NCI-H1436 treated with DMSO at 0.1 percent for 48 hours (cell line): ENCODE measurements at regions not wholly inside any gene's neighbourhood (a gene's known extent, or its start where the extent isn't known, plus 50 kb on each side); places are given as distances from the start of the nearest gene placed in this dataset.

Source experiments
- DNase-seq: peaks from one replicate; lab custom pipeline; 2025; lab: John Stamatoyannopoulos, UW

DNA sequence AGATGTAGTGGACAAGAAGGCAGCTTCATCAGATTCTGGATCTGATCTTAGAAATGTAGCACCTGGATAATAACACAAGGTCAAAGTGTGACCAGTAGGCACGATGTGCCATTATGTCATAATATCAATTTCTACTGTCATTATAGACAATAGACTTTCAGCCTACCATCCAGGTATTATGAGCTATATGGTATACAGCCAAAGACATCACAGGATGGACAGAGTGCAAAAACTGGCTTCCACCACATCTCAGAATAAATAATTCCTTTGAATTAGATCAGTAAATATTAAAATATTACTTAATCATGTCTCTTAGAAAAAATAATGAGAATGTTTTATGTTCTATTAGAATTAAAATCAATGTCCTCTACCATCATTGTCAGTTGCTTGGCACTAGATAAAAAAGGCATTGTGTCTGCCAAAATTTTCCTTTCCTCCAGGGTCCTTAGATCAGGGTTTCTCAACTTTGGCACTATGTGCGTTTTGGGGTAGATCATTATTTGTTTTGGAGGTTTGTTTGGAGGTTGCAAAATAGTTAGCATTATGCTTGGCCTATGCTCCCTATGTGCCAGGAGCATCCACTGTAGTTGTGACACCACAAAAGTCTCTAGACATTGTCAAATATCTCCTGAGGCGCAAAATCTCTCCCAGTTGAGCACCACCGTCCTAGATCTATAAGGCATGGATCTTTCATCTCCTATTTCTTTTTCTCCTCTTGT, 86.7 kb upstream of the NRIP1 start:
- no peak for DNase-seq

DNA sequence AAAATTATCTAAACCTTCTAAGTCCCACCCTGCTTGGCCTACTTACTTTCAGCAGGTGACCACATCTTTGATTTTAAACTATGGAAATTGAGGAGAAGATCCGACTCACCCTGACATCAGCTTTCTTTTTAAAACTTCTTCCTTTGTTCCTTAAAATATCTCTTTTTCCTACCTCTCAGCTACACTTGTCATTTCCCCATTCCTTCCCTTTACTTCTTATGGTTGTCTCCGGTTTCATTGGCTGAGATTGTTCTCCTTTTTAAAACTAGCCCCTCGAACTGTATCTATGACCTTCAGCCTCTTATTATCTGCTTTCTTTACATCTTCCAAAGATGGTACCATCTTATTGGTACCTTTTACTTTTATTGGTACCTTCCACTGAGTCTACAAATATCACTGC, 87.8 kb upstream of the NRIP1 start:
- DNase-seq = no peak

DNA sequence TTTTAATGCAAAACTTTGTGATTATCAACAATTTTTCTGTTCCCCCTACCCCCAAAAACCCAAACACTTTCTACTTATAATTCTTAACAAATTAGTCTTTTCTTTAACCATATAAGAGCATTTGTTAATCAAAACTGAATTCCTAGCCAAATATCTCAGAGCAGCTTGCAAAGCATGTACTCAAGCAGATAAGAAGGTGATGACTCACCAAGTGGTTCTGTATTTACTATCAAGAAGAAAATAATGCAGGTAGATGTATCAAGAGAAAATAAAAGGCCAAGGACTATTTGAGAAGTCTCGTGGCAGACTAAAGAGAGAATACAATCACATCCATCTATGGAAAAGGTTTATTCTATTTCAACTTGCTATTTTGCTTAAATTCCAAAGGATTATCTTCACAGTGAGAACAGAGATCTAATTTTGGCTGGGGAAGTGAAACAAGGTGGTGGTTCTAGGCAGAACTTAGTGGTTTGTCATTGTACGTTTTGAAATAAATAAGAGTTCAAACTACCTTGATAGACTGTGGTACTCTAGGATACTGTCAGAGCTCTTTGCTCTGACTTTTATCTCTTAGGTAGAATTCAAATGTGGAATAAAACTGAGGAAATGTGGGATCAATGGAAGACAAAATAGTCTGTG, 94.7 kb upstream of the NRIP1 start:
- DNase-seq = no peak

- no peak for DNase-seq
Measured at GRCh38 chr21:15160136-15160535, 95.3 kb upstream of the NRIP1 start.

DNA sequence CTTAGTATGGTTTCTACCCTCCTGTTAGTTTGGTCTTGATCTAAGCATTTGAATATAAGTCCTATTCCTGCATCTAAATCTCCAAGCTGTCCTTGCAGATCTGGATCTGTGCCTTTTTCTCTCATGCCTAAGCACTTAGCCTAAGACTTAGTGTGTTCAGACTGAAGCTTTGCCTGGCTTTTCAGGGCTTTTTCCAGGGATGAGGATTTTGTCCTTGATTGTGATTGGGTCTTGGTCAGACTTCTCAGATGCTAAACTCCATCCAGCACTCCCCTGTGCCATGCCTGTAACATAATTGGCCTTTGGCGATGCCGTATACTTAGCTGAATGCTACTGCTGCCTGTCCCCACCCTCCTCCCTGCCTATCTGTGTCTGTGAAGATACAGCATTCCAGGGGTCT, 98.1 kb upstream of the NRIP1 start:
- no peak for DNase-seq

- DNase-seq = no peak
Measured at GRCh38 chr21:15164273-15164672, 99.5 kb upstream of the NRIP1 start.

DNA sequence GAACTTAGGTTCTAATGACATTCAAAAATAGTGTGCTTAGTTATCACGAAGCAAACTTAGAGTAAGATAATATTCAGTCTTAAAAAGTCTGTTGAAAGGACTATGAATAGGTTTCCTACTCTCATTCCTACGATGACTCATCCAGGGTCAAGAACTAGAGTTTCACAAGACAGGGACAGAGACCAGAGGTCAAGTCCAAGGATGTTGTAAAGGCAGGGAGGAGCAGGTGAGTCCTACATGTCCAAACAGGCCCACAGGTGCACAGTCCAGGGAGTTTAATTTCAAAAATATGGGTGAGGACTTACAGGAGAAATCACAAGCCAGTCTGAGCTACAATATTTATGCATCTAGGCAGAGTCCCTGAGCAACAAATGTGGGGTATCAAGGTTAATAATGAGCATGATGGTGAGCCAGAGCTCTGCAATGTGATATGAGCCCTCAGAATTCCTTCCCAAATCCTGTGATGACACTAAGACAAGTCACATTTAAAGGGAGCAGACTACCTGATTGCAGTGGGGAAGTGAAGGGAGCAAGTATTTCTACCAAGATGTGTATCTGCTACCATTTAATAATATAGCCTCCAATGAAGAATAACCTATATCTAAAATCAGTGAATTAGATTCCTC, 100.0 kb upstream of the NRIP1 start:
- no peak for DNase-seq

DNA sequence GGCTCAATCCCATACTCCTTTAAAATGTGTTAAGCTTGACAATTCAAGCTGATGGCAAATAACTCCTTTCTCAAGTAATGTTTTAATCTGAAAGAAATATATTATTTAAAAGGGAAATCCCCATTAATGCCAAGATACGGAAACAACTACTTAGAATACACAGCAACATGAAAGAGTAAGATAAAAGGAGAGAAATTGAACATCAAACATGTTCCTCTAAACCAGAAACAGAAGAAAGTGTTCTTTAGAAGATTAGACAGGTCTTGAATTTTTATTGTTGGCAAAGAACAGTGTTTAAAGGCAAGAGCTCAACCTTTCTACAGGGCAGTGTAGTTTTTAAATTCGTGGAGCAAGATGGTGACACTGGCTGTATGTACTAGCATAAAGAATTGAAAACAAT, 105.8 kb upstream of the NRIP1 start:
- DNase-seq = no peak

DNA sequence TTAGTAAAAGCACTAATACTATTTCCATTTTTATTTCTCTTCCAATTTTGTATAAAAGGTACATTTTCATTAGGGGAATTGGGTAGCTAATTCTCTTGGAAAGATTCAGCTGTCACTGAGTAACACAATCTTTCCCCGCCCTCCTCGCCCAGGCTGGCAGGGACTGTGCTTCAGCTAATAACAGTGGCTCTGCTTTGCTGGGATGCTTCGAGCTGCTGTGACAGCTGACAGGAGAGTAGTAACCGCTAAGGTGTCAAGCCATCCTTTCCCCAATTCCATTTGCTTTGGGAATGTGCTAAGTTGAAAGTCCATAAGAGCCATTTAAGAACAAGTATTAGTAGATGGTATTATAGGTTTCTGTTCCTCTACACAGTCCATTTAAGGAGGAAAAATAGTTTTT, 106.7 kb upstream of the NRIP1 start:
- DNase-seq = no peak

DNA sequence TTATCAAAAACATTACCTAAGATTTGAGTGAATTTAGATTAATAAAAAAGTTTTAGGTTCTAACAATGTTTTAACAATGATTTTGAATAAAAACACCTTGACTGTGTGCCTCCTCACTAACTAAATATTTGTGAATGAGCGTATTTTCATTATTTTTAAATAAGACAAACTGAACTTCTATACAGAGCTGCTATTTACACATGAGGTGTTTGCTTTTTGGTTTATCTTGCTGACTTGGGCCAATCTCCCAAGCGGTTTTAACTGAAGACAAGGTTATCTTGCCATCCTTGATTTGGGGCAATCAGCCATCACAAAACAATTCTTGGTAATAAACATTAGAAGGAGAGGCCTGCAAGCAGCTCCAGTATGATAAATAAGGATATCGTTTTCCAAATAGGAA, 108.2 kb upstream of the NRIP1 start:
- DNase-seq = no peak

GRCh38 chr21:15174923-15175322, 110.1 kb upstream of the NRIP1 start:
- no peak for DNase-seq

DNA sequence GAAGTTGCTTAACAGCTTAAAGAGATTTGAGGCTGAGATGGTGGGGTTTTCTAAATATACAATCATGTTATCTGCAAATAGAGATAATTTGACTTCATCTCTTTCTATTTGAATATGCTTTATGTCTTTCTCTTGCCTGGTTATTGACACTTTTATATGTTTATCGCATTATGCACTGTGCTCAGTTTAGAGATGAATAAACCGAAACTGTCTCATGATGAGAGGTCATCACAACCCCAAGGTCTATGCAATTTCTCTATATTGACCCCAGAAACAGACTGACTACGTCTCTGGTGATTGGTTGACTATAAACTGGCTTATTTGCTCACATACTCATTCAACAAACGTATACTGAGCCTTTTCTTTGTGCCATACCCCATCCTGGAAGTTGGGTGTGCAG, 117.9 kb upstream of the NRIP1 start:
- DNase-seq = no peak

GRCh38 chr21:15183813-15184257, 119.0 kb upstream of the NRIP1 start:
- no peak for DNase-seq

- no peak for DNase-seq
Measured at GRCh38 chr21:15190412-15190811, 125.6 kb upstream of the NRIP1 start.

- no peak for DNase-seq
Measured at GRCh38 chr21:15190837-15191236, 126.0 kb upstream of the NRIP1 start.

- DNase-seq = no peak
Measured at GRCh38 chr21:15191342-15191741, 126.5 kb upstream of the NRIP1 start.

GRCh38 chr21:15192243-15192642, 127.4 kb upstream of the NRIP1 start:
- no peak for DNase-seq

DNA sequence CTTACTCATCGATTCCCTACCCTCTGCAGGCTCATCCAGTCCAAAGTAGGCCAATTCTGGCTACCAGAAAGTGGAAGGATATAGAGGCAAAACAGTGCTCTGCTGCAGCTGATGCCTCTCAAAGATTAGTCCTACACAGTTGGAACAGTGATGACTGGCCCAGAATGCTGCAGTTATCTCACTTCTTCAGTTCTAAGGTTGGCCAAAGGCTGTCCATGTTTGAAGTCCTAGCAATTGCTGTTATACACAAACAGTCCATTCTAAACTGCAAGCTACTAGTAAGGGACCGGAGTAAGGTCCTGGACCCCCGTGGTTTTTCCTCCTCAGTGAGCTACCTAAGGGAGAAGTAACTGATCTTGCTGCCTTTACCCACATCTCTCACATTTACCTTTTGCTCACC, 129.1 kb upstream of the NRIP1 start:
- DNase-seq = no peak

- DNase-seq = no peak
Measured at GRCh38 chr21:15195104-15195503, 130.3 kb upstream of the NRIP1 start.

DNA sequence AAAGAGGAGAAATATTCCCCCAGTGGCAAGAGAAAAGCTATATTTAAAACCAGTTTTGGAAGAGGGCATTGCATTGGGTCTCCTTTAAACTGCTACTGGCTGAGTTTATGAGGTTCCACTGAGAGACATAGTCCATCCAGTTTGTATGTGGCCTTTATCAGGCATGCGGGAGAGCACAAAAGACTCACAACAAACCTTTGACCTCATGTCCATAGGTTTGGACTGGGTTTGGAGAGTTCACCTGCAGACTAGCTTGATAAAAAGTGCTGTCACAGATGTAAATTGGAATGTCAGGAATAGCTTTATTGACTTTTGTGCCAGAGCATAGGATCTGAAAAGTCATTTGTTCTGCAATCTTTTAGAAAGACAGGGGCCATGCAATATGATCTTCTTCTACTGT, 131.0 kb upstream of the NRIP1 start:
- no peak for DNase-seq

- DNase-seq = no peak
Measured at GRCh38 chr21:15197696-15198095, 132.9 kb upstream of the NRIP1 start.

DNA sequence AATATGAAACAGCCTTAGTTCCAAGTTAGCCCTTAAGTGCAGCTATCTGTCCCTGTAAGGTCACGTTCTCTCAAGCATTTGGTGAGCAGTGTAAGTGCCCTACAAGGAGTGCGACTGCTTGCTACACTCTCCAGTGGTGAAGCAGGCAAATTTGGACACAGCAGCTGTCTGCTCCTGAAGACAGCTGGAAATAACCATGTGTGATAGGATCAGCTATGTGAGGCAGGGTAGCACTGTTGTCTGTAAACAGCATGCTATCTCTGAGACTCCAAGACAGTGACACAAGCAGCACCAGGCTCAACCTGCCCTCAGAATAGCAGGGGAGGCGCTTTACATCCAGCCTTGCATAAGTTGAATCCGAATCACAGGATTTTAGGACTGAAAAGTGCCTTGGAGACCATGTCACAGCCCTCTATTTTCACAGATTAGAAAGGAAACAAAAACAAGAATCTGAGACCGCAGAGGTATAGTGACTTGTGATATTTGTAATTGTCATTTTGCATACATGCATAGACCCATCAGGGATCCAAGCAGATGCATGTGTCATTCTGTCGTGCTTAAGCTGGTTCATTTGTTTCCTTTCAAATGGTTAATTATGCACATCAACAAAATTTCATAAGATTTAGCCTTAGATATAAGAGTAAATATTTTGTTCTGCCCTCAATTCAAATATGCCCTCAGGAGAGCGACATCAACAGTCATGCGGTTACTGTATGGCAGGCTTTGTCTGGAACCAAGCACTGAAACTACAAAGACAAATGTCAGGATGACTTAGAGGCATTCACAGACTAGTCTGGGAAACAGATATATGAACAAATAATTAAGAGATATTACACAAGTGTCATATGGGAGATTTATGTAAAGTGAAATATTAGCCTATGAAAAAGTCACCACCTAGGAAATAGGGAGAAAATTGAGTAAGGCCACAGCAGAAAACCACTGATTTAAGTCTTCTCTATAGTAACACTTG, 134.9 kb upstream of the NRIP1 start:
- no peak for DNase-seq
